ENCODE measurements at regions not wholly inside any gene's neighbourhood (a gene's known extent, or its start where the extent isn't known, plus 50 kb on each side); places are given as distances from the start of the nearest gene placed in this dataset.

DNA sequence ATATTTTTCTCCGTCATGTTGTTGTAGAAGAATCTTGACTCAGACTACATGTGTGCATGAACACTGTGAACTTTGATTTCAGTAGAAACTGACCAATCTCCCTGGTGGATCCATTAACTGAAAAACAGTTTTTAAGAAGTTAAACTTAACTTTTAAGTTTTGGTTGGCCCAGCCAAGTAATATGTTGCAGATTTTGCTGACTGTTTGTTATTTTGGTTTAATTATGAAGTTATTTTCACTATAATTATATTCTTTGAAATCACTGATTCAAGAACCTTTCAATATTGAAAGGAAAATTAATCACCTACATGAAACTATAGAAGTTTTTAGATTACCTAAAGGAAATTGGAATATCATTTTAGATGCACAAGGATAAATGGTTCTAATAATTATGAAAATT is 373.6 kb upstream of the COX7C start:
- Histone ChIP-seq H2AFZ (ENCODE audit: low read length) (no peak overlapping the region), H3K4ac (ENCODE audit: low read depth, low read length) (no peak overlapping the region), H3K23me2 (ENCODE audit: insufficient read length, low read depth, low read length, poor library complexity, severe bottlenecking) (no peaks in the 10 kb centered on the region), H2BK20ac (ENCODE audit: low read depth, low read length, poor library complexity, severe bottlenecking) (no peak overlapping the region), H3K56ac (ENCODE audit: insufficient read length, low read depth, low read length) (no peak overlapping the region), H3K4me2 (ENCODE audit: insufficient read depth, insufficient read length, low read length) (no peak overlapping the region), H3K79me1 (ENCODE audit: insufficient read depth, low read depth, low read length, poor library complexity, severe bottlenecking) (no peaks in the 10 kb centered on the region), H2BK5ac (ENCODE audit: insufficient read length, low read length) (no peak overlapping the region), H4K91ac (ENCODE audit: insufficient read length, low read depth, low read length) (no peak overlapping the region), H3K79me2 (ENCODE audit: insufficient read depth, low read length) (no peaks in the 10 kb centered on the region), H3K27me3 (ENCODE audit: insufficient read depth, low read length) (no peaks in the 10 kb centered on the region), H3T11ph (ENCODE audit: low read length) (no peak overlapping the region), H4K20me1 (ENCODE audit: control insufficient read depth, insufficient read depth, insufficient read length) (no peaks in the 10 kb centered on the region), H3K9ac (ENCODE audit: extremely low read depth, insufficient read length, low read length) (no peak overlapping the region), H4K8ac (replicated peaks; ENCODE audit: insufficient read length, low read depth, low read length) (no peak overlapping the region), H3K4me1 (ENCODE audit: insufficient read depth, low read length) (no peaks in the 10 kb centered on the region), H3K23ac (ENCODE audit: insufficient read length, low read depth, low read length) (no peak overlapping the region), H3K14ac (ENCODE audit: insufficient read depth, low read length) (no peak overlapping the region), H2BK120ac (ENCODE audit: low read depth, low read length, poor library complexity, severe bottlenecking) (no peak overlapping the region), H3K27ac (ENCODE audit: insufficient read length, low read depth, low read length) (no peak overlapping the region), H4K5ac (ENCODE audit: insufficient read length, low read depth, low read length) (no peak overlapping the region), H2AK5ac (ENCODE audit: insufficient read length, low read length) (no peak overlapping the region), H3K9me3 (ENCODE audit: control insufficient read depth, low read depth, low read length) (no peaks in the 10 kb centered on the region), H2BK15ac (ENCODE audit: low read depth, low read length) (no peak overlapping the region), H2BK12ac (ENCODE audit: insufficient read length, low read depth, low read length) (no peak overlapping the region), H3K18ac (ENCODE audit: insufficient read length, low read depth, low read length) (no peak overlapping the region)
- no CpG with 5 or more reads among the region's 1 CpG for WGBS (ENCODE audit: extremely low coverage, insufficient read length, low lambda C conversion rate)
- no peak for DNase-seq
- TF ChIP-seq, protein P1, sequence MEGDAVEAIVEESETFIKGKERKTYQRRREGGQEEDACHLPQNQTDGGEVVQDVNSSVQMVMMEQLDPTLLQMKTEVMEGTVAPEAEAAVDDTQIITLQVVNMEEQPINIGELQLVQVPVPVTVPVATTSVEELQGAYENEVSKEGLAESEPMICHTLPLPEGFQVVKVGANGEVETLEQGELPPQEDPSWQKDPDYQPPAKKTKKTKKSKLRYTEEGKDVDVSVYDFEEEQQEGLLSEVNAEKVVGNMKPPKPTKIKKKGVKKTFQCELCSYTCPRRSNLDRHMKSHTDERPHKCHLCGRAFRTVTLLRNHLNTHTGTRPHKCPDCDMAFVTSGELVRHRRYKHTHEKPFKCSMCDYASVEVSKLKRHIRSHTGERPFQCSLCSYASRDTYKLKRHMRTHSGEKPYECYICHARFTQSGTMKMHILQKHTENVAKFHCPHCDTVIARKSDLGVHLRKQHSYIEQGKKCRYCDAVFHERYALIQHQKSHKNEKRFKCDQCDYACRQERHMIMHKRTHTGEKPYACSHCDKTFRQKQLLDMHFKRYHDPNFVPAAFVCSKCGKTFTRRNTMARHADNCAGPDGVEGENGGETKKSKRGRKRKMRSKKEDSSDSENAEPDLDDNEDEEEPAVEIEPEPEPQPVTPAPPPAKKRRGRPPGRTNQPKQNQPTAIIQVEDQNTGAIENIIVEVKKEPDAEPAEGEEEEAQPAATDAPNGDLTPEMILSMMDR (conservative IDR thresholded peaks at IDR 0.05): no peak
- no peaks in the 10 kb centered on the region for H3K4me1 Mint-ChIP-seq
- H3K27me3 Mint-ChIP-seq (ENCODE audit: low read depth): no peaks in the 10 kb centered on the region
- peaks cover 0 to under 1% (median under 1%) of the 10 kb centered on the region in 3 experiments; a peak in 1 of 7 replicates for H3K36me3 Mint-ChIP-seq (ENCODE audit: insufficient read depth in 1 of 3, low read depth in 3 of 3)
- no peak overlapping the region for H3K4me3 Mint-ChIP-seq
- peaks cover 0 to 3% of the 10 kb centered on the region in 2 experiments; a peak in 2 of 5 replicates for H3K9me3 Mint-ChIP-seq
- no peak overlapping the region for H3K27ac Mint-ChIP-seq

Measured in H9 (cell line).